Panc1 (cell line): ENCODE measurements at regions not wholly inside any gene's neighbourhood (a gene's known extent, or its start where the extent isn't known, plus 50 kb on each side); places are given as distances from the start of the nearest gene placed in this dataset.

Experiments used
- ATAC-seq: fragments of 200-7000 bp; cut with Tn5 transposase; 2 replicates; pipeline ENCODE4 v1.9.1; 2020; ENCODE audit warnings: mild to moderate bottlenecking, moderate library complexity
- BruUV-seq: library from RNA; stranded (reverse); fragments of 400-500 nt; replicated peaks from 2 replicates; lab custom pipeline; 2021; lab: Mats Ljungman, UMichigan
- CTCF ChIA-PET: fragments of 300-600 bp; sonication (Branson Sonifier 250); formaldehyde crosslinking; loops from one replicate; lab custom pipeline; 2022; ENCODE audit warnings: antibody characterized with exemption; lab: Charles Lee
- POLR2A ChIA-PET: fragments of 300-600 bp; sonication (Branson Sonifier 250); formaldehyde crosslinking; loops from one replicate; lab custom pipeline; 2022; ENCODE audit warnings: antibody characterized with exemption; lab: Charles Lee
- DNase-seq: peaks from one replicate; pipeline ENCODE4 v3.0.0-alpha.2; 2010; ENCODE audit warnings: low read depth, low spot score
- H3K27ac ChIP-seq: 2 replicates; pipeline ENCODE4 v1.5.1; 2011; ENCODE audit warnings: mild to moderate bottlenecking, low read length, inconsistent platforms
- H3K27me3 ChIP-seq: fragments of 200-500 bp; sonication (Bioruptor generic); 2 replicates; pipeline ENCODE4 v1.6.0; 2014; ENCODE audit warnings: low read length, inconsistent platforms; ENCODE audit not compliant: control insufficient read depth, insufficient read depth
- H3K36me3 ChIP-seq: fragments of 200-500 bp; sonication (Bioruptor generic); 2 replicates; pipeline ENCODE4 v1.5.1; 2014; ENCODE audit warnings: inconsistent platforms, mild to moderate bottlenecking, low read length, moderate library complexity; ENCODE audit not compliant: control insufficient read depth, insufficient read depth
- H3K4me1 ChIP-seq: 2 replicates; pipeline ENCODE4 v1.5.1; 2011; ENCODE audit warnings: inconsistent platforms, mild to moderate bottlenecking, low read length, moderate library complexity; ENCODE audit not compliant: control insufficient read depth, insufficient read depth
- H3K4me3 ChIP-seq, 2 experiments: 2 replicates each; pipeline ENCODE4 v1.5.1; 2011 to 2012; ENCODE audit warnings: low read depth in 2 of 2, low read length in 2 of 2, mild to moderate bottlenecking in 2 of 2, inconsistent platforms in 1 of 2, moderate library complexity in 1 of 2
- H3K9me3 ChIP-seq: fragments of 200-500 bp; sonication (Bioruptor generic); 2 replicates; pipeline ENCODE4 v1.5.1; 2014; ENCODE audit warnings: low read depth, mild to moderate bottlenecking, inconsistent platforms, low read length, moderate library complexity; ENCODE audit not compliant: control insufficient read depth, insufficient read depth
- POLR2AphosphoS5 ChIP-seq: IDR thresholded peaks from 2 replicates; pipeline ENCODE4 v1.6.1; 2012; ENCODE audit warnings: mild to moderate bottlenecking, low read depth, low read length, moderate library complexity
- SIN3A ChIP-seq: IDR thresholded peaks from 2 replicates; pipeline ENCODE4 v1.6.1; 2012; ENCODE audit warnings: low read depth, mild to moderate bottlenecking, low read length, moderate library complexity, borderline replicate concordance; ENCODE audit not compliant: insufficient read depth
- TCF7L2 ChIP-seq: IDR thresholded peaks from 2 replicates; pipeline ENCODE4 v1.6.1; 2011; ENCODE audit warnings: mild to moderate bottlenecking, low read depth, low read length, inconsistent platforms
- in situ Hi-C: cut with HindIII; loops from 2 replicates; pipeline ENCODE4 v1.10.0; 2016; ENCODE audit warnings: low sequenced_read_pairs, low pct_unique_long_range_greater_than_20kb
- intact Hi-C: fragments of 100-400 bp; cut with micrococcal nuclease; formaldehyde crosslinking; loops from one replicate; pipeline ENCODE4 v1.10.0; 2022; ENCODE audit not compliant: unreplicated experiment
- TF ChIP-seq, protein P1 (sequence below): fragments of 450-650 bp; IDR thresholded peaks from 2 replicates; pipeline ENCODE4 v1.5.1; 2017; ENCODE audit warnings: mild to moderate bottlenecking
- TF ChIP-seq, protein P2 (sequence below), 2 experiments: IDR thresholded peaks; 2 replicates each; pipeline ENCODE4 v1.6.1; 2011 to 2012; ENCODE audit warnings: low read depth in 2 of 2, control low read depth in 1 of 2, low read length in 1 of 2, mild to moderate bottlenecking in 1 of 2, moderate library complexity in 1 of 2; ENCODE audit not compliant: insufficient read depth in 1 of 2

DNA sequence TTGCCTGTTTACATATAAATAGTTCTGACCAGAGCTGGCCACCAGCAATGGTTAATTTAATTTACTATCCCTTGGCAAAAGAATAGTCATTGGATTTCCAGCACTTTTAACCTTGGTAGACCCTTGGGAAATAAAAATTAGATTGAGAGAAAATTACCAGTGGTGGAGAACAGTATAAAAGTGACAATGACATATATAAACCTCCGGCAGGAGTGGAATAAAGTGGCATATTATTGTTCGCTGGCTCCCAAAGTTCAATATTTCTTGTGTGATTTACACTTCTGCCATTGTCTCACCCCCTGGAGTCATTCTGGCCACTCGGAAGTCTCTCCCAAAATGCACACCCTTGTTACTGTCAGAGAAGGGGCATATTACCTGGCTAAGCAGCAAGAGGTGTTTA lies 347.7 kb downstream of the NPIPA8 start:
- H3K9me3 ChIP-seq: no peaks in the 10 kb centered on the region
- no peak for DNase-seq
- no peaks in the 10 kb centered on the region for H3K36me3 ChIP-seq
- no peak overlapping the region for H3K27ac ChIP-seq
- ChIA-PET CTCF (no interaction called here), POLR2A (no interaction called here)
- in situ Hi-C loops: no loop called here
- intact Hi-C loops: no loop called here
- no peaks in the 10 kb centered on the region for H3K4me1 ChIP-seq
- no TSS peak for BruUV-seq
- TF ChIP-seq, protein P1, sequence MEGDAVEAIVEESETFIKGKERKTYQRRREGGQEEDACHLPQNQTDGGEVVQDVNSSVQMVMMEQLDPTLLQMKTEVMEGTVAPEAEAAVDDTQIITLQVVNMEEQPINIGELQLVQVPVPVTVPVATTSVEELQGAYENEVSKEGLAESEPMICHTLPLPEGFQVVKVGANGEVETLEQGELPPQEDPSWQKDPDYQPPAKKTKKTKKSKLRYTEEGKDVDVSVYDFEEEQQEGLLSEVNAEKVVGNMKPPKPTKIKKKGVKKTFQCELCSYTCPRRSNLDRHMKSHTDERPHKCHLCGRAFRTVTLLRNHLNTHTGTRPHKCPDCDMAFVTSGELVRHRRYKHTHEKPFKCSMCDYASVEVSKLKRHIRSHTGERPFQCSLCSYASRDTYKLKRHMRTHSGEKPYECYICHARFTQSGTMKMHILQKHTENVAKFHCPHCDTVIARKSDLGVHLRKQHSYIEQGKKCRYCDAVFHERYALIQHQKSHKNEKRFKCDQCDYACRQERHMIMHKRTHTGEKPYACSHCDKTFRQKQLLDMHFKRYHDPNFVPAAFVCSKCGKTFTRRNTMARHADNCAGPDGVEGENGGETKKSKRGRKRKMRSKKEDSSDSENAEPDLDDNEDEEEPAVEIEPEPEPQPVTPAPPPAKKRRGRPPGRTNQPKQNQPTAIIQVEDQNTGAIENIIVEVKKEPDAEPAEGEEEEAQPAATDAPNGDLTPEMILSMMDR: no peak; the same call in 1 of the 2 replicates
- ATAC-seq: no peak
- peaks cover 6% of the 10 kb centered on the region for H3K27me3 ChIP-seq
- no peak overlapping the region for H3K4me3 ChIP-seq

DNA sequence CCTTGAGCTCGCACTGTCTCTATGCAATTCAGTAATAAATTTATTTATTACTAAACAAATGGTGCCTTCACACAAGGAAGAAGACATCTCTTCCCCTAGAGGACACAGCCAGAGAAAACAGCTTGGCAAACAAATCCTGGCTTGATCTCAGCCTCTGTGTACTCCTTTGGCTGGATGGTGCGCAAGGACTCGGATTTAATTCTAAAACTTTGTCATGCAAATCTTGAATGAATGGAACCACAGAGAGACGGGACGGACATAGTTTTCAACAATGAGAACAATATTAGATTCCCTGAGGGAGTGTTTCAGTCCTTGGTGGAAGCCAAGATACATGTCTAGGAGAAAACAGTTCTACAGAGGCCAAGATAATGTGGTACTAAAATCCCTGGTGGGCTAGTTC lies 349.5 kb downstream of the NPIPA8 start:
- Histone ChIP-seq H3K9me3 (no peaks in the 10 kb centered on the region), H3K4me3 (no peak overlapping the region), H3K27ac (no peak overlapping the region), H3K36me3 (no peaks in the 10 kb centered on the region), H3K27me3 (peaks cover 6% of the 10 kb centered on the region), H3K4me1 (no peaks in the 10 kb centered on the region)
- BruUV-seq: no TSS peak
- ATAC-seq (no peak), DNase-seq (no peak)
- ChIA-PET CTCF (no interaction called here), POLR2A (interaction anchor here (0.6 to 0.8 kb wide), 2 partner anchors 8 to 17 kb away, joined by 4 to 5 read pairs; no protein-coding TSS in a partner anchor)
- intact Hi-C loops: no loop called here
- in situ Hi-C loops: no loop called here
- TF ChIP-seq POLR2AphosphoS5 (no peak), SIN3A (no peak), TCF7L2 (no peak)
- TF ChIP-seq, protein P1: no peak
- TF ChIP-seq, protein P2, sequence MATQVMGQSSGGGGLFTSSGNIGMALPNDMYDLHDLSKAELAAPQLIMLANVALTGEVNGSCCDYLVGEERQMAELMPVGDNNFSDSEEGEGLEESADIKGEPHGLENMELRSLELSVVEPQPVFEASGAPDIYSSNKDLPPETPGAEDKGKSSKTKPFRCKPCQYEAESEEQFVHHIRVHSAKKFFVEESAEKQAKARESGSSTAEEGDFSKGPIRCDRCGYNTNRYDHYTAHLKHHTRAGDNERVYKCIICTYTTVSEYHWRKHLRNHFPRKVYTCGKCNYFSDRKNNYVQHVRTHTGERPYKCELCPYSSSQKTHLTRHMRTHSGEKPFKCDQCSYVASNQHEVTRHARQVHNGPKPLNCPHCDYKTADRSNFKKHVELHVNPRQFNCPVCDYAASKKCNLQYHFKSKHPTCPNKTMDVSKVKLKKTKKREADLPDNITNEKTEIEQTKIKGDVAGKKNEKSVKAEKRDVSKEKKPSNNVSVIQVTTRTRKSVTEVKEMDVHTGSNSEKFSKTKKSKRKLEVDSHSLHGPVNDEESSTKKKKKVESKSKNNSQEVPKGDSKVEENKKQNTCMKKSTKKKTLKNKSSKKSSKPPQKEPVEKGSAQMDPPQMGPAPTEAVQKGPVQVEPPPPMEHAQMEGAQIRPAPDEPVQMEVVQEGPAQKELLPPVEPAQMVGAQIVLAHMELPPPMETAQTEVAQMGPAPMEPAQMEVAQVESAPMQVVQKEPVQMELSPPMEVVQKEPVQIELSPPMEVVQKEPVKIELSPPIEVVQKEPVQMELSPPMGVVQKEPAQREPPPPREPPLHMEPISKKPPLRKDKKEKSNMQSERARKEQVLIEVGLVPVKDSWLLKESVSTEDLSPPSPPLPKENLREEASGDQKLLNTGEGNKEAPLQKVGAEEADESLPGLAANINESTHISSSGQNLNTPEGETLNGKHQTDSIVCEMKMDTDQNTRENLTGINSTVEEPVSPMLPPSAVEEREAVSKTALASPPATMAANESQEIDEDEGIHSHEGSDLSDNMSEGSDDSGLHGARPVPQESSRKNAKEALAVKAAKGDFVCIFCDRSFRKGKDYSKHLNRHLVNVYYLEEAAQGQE (IDR thresholded peaks at IDR 0.05; ENCODE audit: insufficient read depth in 1 of 2, low read depth in 2 of 2, low read length in 1 of 2): no peak
